AG04450 (cell line): ENCODE measurements at regions not wholly inside any gene's neighbourhood (a gene's known extent, or its start where the extent isn't known, plus 50 kb on each side); places are given as distances from the start of the nearest gene placed in this dataset.
"Not testable (repeated sequence)": the region's sequence is repeated elsewhere in the genome, so short reads cannot be mapped to it uniquely, and the experiment has no call there.

ENCODE experiments used
- CTCF ChIA-PET: fragments of 300-600, 350-600 bp; formaldehyde crosslinking; extraction: SDS; loops from one replicate; lab custom pipeline; 2022; ENCODE audit warnings: antibody characterized with exemption, inconsistent platforms; lab: Charles Lee
- POLR2A ChIA-PET: fragments of 350-600 bp; formaldehyde crosslinking; extraction: SDS; loops from one replicate; lab custom pipeline; 2021; ENCODE audit warnings: antibody characterized with exemption, inconsistent platforms; lab: Yijun Ruan, JAX
- DNase-seq: peaks from one replicate; pipeline ENCODE4 v3.0.0-alpha.2; 2011; ENCODE audit warnings: low read depth, low spot score
- H3K27ac ChIP-seq: one replicate; pipeline ENCODE4 v1.5.1; 2012; ENCODE audit warnings: low read depth, low read length, control low read depth
- H3K27me3 ChIP-seq: one replicate; pipeline ENCODE4 v1.6.0; 2012; ENCODE audit warnings: low read length; ENCODE audit not compliant: control insufficient read depth, insufficient read depth
- H3K4me3 ChIP-seq: 2 replicates; pipeline ENCODE4 v1.5.1; 2011; ENCODE audit warnings: mild to moderate bottlenecking, low read depth, low read length, control low read depth
- H3K9me3 ChIP-seq: 2 replicates; pipeline ENCODE4 v1.5.1; 2012; ENCODE audit warnings: low read length; ENCODE audit not compliant: control insufficient read depth, insufficient read depth
- CTCF ChIP-seq: IDR thresholded peaks from 2 replicates; pipeline ENCODE4 v1.5.1; 2011; ENCODE audit warnings: low read depth, low read length, control low read depth, inconsistent platforms

- DNase-seq = no peak
- POLR2A ChIA-PET = no interaction called here
- CTCF ChIA-PET = no interaction called here
- no peak for TF ChIP-seq CTCF
- Histone ChIP-seq H3K9me3 (no peaks in the 10 kb centered on the region), H3K27me3 (no peaks in the 10 kb centered on the region), H3K4me3 (no peak overlapping the region), H3K27ac (no peak overlapping the region)
Observed at GRCh38 chrX:125544856-125545255, 225.2 kb downstream of the TEX13C start.

DNA sequence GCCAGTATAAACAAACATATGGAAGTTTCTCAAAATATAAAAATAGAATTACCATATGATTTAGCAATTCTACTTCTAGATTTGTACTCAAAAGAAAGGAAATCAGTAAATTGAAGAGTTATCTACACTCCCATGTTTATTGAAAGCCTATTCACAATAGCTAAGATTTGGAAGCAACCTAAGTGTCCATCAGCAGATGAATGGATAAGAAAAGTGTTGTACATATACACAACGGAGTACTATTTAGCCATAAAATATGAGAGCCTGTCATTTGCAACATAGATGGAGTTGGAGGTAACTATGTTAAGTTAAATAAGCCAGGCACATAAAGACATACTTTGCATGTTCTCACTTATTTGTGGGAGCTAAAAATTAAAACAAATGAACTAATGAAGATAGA lies 257.8 kb downstream of the TEX13C start:
- no peak overlapping the region for H3K27ac ChIP-seq
- no peak overlapping the region for H3K4me3 ChIP-seq
- no peak for TF ChIP-seq CTCF
- CTCF ChIA-PET = no interaction called here
- POLR2A ChIA-PET = no interaction called here
- DNase-seq = no peak
- no peaks in the 10 kb centered on the region for H3K27me3 ChIP-seq
- H3K9me3 ChIP-seq = no peaks in the 10 kb centered on the region

GRCh38 chrX:125604448-125604847 lies 284.8 kb downstream of the TEX13C start:
- Histone ChIP-seq H3K27me3 (no peaks in the 10 kb centered on the region), H3K4me3 (no peak overlapping the region), H3K9me3 (no peaks in the 10 kb centered on the region), H3K27ac (no peak overlapping the region)
- ChIA-PET CTCF (no interaction called here), POLR2A (no interaction called here)
- no peak for DNase-seq
- TF ChIP-seq CTCF = no peak

- Histone ChIP-seq H3K9me3 (no peaks in the 10 kb centered on the region), H3K27me3 (no peaks in the 10 kb centered on the region), H3K4me3 (no peak overlapping the region), H3K27ac (no peak overlapping the region)
- ChIA-PET POLR2A (no interaction called here), CTCF (no interaction called here)
- no peak for TF ChIP-seq CTCF
- no peak for DNase-seq
Observed at GRCh38 chrX:125605145-125605544, 285.5 kb downstream of the TEX13C start.

DNA sequence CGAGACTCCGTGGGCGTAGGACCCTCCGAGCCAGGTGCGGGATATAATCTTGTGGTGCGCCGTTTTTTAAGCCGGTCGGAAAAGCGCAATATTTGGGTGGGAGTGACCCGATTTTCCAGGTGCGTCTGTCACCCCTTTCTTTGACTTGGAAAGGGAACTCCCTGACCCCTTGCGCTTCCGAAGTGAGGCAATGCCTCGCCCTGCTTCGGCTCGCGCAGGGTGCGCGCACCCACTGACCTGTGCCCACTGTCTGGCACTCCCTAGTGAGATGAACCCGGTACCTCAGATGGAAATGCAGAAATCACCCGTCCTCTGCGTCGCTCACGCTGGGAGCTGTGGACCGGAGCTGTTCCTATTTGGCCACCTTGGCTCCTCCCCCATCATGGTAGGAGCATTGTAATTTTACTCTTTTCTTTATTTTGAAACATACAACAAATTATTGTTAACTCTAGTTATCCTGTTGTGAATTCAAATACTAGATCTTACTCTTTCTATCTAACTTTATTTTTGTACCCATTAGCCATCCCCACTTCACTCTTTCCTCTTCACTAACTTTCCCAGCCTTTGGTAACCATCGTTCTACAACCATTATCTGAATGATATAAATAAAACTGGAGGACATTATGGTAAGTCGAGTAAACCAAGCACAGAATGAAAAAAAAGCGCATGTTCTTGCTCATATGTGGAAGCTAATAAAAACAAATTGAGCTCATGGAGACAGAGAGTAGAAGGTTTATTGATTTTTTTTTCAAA lies 295.1 kb downstream of the TEX13C start:
- H3K4me3 ChIP-seq, DNase-seq, CTCF ChIA-PET, POLR2A ChIA-PET, H3K27ac ChIP-seq, H3K9me3 ChIP-seq, H3K27me3 ChIP-seq: not testable (repeated sequence)
